Omental fat pad (tissue), 3 donors: ENCODE measurements at regions not wholly inside any gene's neighbourhood (a gene's known extent, or its start where the extent isn't known, plus 50 kb on each side); places are given as distances from the start of the nearest gene placed in this dataset.
"Not testable (repeated sequence)": the region's sequence is repeated elsewhere in the genome, so short reads cannot be mapped to it uniquely, and the experiment has no call there.

Source experiments
- ATAC-seq: fragments of 150-250 bp; one replicate; pipeline ENCODE4 v1.9.1; 2016; ENCODE audit warnings: mild to moderate bottlenecking, moderate library complexity; ENCODE audit not compliant: low FRiP score
- DNase-seq: peaks from one replicate; pipeline ENCODE4 v3.0.0-alpha.2; 2019; ENCODE audit warnings: low spot score
- CTCF ChIP-seq, 3 donors: fragments of 450-650 bp; IDR thresholded peaks; one replicate each; pipeline ENCODE4 v1.5.1; 2016 to 2017; ENCODE audit warnings: antibody characterized with exemption in 3 of 3, mild to moderate bottlenecking in 3 of 3, moderate library complexity in 2 of 3

DNA sequence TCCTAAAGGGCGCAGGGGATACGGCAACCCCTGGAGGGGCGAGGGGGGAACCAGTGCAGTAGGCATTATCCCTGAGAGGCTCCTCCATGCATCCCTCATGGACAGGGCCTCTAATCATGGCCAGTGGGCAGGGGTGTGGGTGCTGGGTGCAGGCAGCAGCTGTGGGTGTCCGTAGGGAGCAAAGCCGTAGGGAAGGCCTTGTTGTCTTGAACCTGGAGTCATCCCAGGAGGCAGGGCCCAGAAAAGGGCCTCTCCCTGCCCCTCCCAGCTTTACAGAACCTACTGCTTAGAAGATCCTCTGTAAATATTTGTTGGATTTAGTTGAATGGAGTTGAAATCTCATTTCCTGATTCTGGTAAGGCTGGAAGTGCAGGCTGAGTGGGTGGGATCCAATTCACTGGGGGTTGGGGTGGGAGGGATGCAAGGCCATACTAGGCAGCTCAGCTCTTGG, 207.0 kb upstream of the HAAO start:
- no peak for ATAC-seq
- DNase-seq, result no peak
- no peak for TF ChIP-seq CTCF (IDR thresholded peaks at IDR 0.05)

- no peak for TF ChIP-seq CTCF (IDR thresholded peaks at IDR 0.05)
- DNase-seq, result no peak
- no peak for ATAC-seq
Observed at GRCh38 chr2:42998721-42999120, 206.3 kb upstream of the HAAO start.

GRCh38 chr2:42996528-42996927, 204.1 kb upstream of the HAAO start:
- DNase-seq (no peak), ATAC-seq (no peak)
- no peak for TF ChIP-seq CTCF (IDR thresholded peaks at IDR 0.05)

DNA sequence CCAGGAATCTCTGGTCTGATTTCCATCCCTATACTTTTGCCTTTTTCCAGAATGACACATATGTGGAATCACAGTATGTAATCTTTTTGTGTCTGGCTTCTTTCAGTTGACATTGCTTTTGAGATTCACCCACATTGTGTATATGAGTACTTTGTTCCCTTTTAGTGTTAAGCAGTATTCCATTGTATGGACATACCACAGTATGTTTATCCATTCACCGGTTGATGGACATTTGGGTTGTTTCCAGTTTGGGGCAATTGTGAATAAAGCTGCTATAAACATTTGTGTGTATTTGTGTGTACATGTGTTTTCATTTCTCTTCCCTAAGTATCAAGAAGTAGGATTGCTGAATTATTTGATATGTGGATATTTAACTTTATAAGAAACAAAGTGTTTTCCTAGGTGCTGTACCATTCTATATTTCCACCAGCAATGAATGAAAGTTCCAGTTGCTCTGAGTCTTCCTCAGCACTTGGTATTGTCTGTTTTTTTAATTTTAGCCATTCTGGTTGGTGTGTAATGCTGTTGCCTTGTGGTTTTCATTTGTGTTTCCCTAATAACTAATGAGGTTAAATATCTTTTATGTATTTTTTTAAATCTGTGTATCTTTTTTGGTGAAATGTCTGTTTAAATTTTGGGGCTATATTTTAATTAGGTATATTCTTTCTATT, 203.5 kb upstream of the HAAO start:
- no peak for TF ChIP-seq CTCF (IDR thresholded peaks at IDR 0.05)
- ATAC-seq (no peak), DNase-seq (no peak)

GRCh38 chr2:42989283-42990081, 197.1 kb upstream of the HAAO start:
- not testable (repeated sequence) for ATAC-seq, DNase-seq

DNA sequence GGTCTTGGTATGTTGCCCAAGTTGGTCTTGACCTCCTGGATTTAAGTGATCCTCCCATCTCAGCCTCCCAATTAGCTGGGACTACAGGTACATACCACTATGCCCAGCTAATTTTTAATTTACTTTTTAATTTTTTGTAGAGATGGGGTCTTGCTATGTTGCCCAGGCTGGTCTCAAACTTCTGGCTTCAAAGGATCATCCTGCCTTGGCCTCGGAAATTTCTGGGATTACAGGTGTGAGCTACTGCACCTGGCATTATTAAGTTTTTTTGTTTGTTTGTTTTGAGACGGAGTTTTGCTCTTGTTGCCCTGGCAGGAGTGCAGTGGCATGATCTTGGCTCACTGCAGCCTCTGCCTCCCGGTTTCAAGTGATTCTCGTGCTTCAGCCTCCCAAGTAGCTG, 195.7 kb upstream of the HAAO start:
- DNase-seq, ATAC-seq: not testable (repeated sequence)

GRCh38 chr2:42987112-42987922, 194.9 kb upstream of the HAAO start:
- ATAC-seq (no peak), DNase-seq (no peak)
- TF ChIP-seq CTCF (IDR thresholded peaks at IDR 0.05), result no peak
